A549 (cell line): ENCODE measurements at regions not wholly inside any gene's neighbourhood (a gene's known extent, or its start where the extent isn't known, plus 50 kb on each side); places are given as distances from the start of the nearest gene placed in this dataset.

Experiments
- BHLHE40 ChIP-seq: IDR thresholded peaks from 2 replicates; pipeline ENCODE4 v1.6.1; 2012; ENCODE audit warnings: low read depth, low read length, inconsistent platforms
- EP300 ChIP-seq, 2 experiments: fragments of >200 bp; sonication (Bioruptor Twin); formaldehyde crosslinking; IDR thresholded peaks; 2 replicates in 1 of 2; 3 replicates in 1 of 2; pipeline ENCODE4 v1.6.1; 2016 to 2017
- RAD21 ChIP-seq, 2 experiments: fragments of >200 bp in 1 of 2; sonication (Bioruptor Twin) in 1 of 2; formaldehyde crosslinking in 1 of 2; IDR thresholded peaks in 1 of 2; conservative IDR thresholded peaks in 1 of 2; 2 replicates in 1 of 2; 3 replicates in 1 of 2; pipeline ENCODE4 v1.6.1; 2012 to 2018; ENCODE audit warnings: inconsistent platforms in 1 of 2
- RNF2 ChIP-seq: fragments of 200-600 bp; sonication (generic); IDR thresholded peaks from 2 replicates; pipeline ENCODE4 v1.6.1; 2016; ENCODE audit warnings: low read depth, mild to moderate bottlenecking, antibody characterized with exemption, moderate library complexity, borderline replicate concordance
- ZSCAN20 ChIP-seq: fragments of 250-450 bp; sonication (Bioruptor Pico); IDR thresholded peaks from 2 replicates; pipeline ENCODE4 v1.8.0; 2022; ENCODE audit warnings: mild to moderate bottlenecking, moderate library complexity
- TF ChIP-seq, protein P1 (sequence below): fragments of >200 bp; sonication (Bioruptor Twin); formaldehyde crosslinking; IDR thresholded peaks from 3 replicates; pipeline ENCODE4 v1.5.1; 2016
- TF ChIP-seq, protein P2 (sequence below): IDR thresholded peaks from 2 replicates; pipeline ENCODE4 v1.6.1; 2012

DNA sequence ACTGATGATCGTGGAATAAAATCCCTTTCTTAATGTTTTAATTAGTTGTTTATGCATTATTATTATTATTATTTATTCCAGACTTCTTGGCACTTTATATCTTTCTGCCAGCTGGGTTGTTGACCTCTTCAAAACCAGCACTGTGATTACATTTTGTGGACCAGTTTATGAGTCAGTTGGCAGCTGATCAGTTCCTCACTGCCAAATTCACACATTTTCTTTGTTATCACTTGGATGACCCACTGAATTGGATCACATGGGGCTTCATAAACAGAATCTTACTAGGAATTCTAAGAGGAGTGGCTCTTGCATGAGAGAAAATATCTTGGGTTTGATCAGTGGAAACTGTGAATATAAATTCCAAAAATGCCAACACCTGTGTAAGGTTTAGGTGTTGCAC is 321.8 kb upstream of the SPRED2 start:
- TF ChIP-seq, protein P1, sequence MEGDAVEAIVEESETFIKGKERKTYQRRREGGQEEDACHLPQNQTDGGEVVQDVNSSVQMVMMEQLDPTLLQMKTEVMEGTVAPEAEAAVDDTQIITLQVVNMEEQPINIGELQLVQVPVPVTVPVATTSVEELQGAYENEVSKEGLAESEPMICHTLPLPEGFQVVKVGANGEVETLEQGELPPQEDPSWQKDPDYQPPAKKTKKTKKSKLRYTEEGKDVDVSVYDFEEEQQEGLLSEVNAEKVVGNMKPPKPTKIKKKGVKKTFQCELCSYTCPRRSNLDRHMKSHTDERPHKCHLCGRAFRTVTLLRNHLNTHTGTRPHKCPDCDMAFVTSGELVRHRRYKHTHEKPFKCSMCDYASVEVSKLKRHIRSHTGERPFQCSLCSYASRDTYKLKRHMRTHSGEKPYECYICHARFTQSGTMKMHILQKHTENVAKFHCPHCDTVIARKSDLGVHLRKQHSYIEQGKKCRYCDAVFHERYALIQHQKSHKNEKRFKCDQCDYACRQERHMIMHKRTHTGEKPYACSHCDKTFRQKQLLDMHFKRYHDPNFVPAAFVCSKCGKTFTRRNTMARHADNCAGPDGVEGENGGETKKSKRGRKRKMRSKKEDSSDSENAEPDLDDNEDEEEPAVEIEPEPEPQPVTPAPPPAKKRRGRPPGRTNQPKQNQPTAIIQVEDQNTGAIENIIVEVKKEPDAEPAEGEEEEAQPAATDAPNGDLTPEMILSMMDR = no peak
- TF ChIP-seq ZSCAN20 (CRISPR knock-in tag) (no peak), RAD21 (conservative IDR thresholded peaks at IDR 0.05 in 1 of 2, IDR thresholded peaks at IDR 0.05 in 1 of 2) (no peak), BHLHE40 (no peak), EP300 (IDR thresholded peaks at IDR 0.05) (no peak), RNF2 (no peak)
- TF ChIP-seq, protein P2, sequence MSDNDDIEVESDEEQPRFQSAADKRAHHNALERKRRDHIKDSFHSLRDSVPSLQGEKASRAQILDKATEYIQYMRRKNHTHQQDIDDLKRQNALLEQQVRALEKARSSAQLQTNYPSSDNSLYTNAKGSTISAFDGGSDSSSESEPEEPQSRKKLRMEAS = no peak
